Natural killer cell treated with Interleukin-12 subunit alpha and Interleukin-12 subunit beta and Interleukin-15 and Interleukin-18, amount 100 ng/mL, for 72 hours (primary cell): ENCODE measurements at regions not wholly inside any gene's neighbourhood (a gene's known extent, or its start where the extent isn't known, plus 50 kb on each side); places are given as distances from the start of the nearest gene placed in this dataset.
A peak's percentile ranks its signal among the peaks of the same experiment; 100 is the strongest.

Source experiments
- ATAC-seq, 2 donors: fragments of 150-1000 bp; cut with Tn5 transposase in 1 of 2; sonication (Bioruptor Pico), chemical (Tn5 transposase) in 1 of 2; 2 replicates each; pipeline ENCODE4 v1.10.0; 2021
- DNase-seq: peaks from one replicate; pipeline ENCODE4 v3.0.0; 2022; ENCODE audit warnings: low spot score
- H3K27ac Mint-ChIP-seq, 2 donors: 1 replicate in 1 of 2; 2 replicates in 1 of 2; pipeline ENCODE4 v1.8.0; 2022; ENCODE audit warnings: mixed read lengths in 2 of 2, mild to moderate bottlenecking in 1 of 2, moderate library complexity in 1 of 2
- H3K27me3 Mint-ChIP-seq, 2 donors: 1 replicate in 1 of 2; 2 replicates in 1 of 2; pipeline ENCODE4 v1.8.0; 2022; ENCODE audit warnings: mixed read lengths in 2 of 2
- H3K36me3 Mint-ChIP-seq: one replicate; pipeline ENCODE4 v1.8.0; 2022; ENCODE audit warnings: mixed read lengths
- H3K4me1 Mint-ChIP-seq, 2 donors: 1 replicate in 1 of 2; 2 replicates in 1 of 2; pipeline ENCODE4 v1.8.0; 2022; ENCODE audit warnings: low read depth in 2 of 2, mixed read lengths in 2 of 2, mild to moderate bottlenecking in 1 of 2
- H3K4me3 Mint-ChIP-seq: one replicate; pipeline ENCODE4 v1.8.0; 2022; ENCODE audit warnings: mixed read lengths
- H3K9me3 Mint-ChIP-seq: 2 replicates; pipeline ENCODE4 v1.8.0; 2022; ENCODE audit warnings: mixed read lengths

DNA sequence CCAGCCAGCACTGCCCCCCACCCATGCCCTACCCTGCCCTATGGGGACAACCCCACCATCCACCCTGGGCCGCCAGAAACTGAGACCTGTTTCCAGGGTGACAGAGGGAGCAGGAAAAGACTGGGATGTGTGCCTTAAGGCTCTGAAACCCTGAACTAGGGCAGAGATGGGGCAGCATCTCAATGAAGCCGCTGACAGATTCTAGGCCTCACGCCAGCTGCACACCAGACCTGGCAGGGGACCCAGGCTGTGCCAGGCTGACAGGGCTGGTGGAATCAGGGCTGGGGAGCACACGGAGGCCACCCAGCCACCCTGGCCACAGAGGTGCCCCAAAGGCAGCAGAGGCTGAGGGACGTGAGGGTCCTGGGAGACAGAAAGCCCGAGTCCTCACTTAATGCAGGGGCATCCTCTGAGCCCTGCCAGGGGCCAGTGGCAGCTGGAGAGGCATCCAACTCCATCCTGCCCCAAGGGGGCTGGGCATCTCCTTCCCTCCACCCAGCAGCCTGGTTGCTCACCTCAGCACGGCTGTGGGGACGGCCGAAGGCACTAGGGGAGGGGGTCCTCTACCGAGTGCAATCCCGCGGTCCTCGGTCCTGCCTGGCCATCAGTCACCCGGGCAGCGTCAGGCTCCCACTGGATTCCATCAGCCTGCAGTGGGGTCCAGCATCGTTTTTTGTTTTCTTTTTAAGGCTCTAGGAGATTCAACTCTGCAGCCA is 169.2 kb downstream of the ZFP36L2 start:
- ATAC-seq, result no peak
- H3K4me1 Mint-ChIP-seq, result peaks cover 14% of the 10 kb centered on the region in 2 donors
- DNase-seq, result no peak
- H3K9me3 Mint-ChIP-seq, result no peaks in the 10 kb centered on the region
- H3K4me3 Mint-ChIP-seq, result no peak overlapping the region
- H3K27me3 Mint-ChIP-seq, result peaks cover 0 to 3% of the 10 kb centered on the region in 2 donors
- H3K36me3 Mint-ChIP-seq, result no peaks in the 10 kb centered on the region
- H3K27ac Mint-ChIP-seq, result no peak overlapping the region

GRCh38 chr2:43055985-43056384 is 170.4 kb downstream of the ZFP36L2 start:
- Mint-ChIP-seq H3K27me3 (peaks cover 0 to 3% of the 10 kb centered on the region in 2 donors), H3K4me3 (no peak overlapping the region), H3K9me3 (no peaks in the 10 kb centered on the region), H3K36me3 (no peaks in the 10 kb centered on the region), H3K4me1 (peaks cover 14 to 15% of the 10 kb centered on the region in 2 donors), H3K27ac (no peak overlapping the region)
- DNase-seq, result peak; percentile 58
- no peak for ATAC-seq

GRCh38 chr2:43055086-43055912 is 171.1 kb downstream of the ZFP36L2 start:
- ATAC-seq, result no peak
- Mint-ChIP-seq H3K27ac (no peak overlapping the region), H3K36me3 (no peaks in the 10 kb centered on the region)

DNA sequence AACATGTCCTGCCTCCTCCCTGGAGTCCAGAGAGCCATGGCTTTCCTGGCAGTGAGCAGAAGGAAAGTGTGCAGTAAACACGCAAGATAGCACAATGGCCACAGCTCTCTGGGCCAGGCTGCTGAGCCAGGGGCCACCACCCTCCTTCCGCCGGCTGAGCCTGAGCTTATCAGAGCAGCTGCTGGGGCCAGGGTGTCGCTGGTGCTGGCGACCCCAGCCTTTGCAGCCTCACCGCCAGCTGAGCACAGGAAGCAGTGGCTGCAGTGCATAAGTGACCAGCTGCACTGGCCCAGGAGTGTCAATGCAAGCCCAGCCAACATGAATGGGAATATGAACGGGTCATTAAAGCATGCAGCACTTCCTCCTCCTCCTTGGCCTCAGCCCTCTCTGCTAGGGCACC is 172.0 kb downstream of the ZFP36L2 start:
- no peak overlapping the region for H3K4me3 Mint-ChIP-seq
- H3K27ac Mint-ChIP-seq, result no peak overlapping the region
- no peaks in the 10 kb centered on the region for H3K36me3 Mint-ChIP-seq
- H3K9me3 Mint-ChIP-seq, result no peaks in the 10 kb centered on the region
- ATAC-seq, result no peak
- peak; percentile 42 for DNase-seq
- peaks cover 10 to 16% of the 10 kb centered on the region in 2 donors for H3K4me1 Mint-ChIP-seq
- peaks cover 0 to 3% of the 10 kb centered on the region in 2 donors for H3K27me3 Mint-ChIP-seq

More at GRCh38 chr2:43055086-43055912, 171.1 kb downstream of the ZFP36L2 start:
- Mint-ChIP-seq H3K4me1 (peaks cover 14 to 21% of the 10 kb centered on the region in 2 donors), H3K9me3 (no peaks in the 10 kb centered on the region), H3K27me3 (peaks cover 0 to 3% of the 10 kb centered on the region in 2 donors), H3K4me3 (no peak overlapping the region)
- DNase-seq, result peak; percentile 40

DNA sequence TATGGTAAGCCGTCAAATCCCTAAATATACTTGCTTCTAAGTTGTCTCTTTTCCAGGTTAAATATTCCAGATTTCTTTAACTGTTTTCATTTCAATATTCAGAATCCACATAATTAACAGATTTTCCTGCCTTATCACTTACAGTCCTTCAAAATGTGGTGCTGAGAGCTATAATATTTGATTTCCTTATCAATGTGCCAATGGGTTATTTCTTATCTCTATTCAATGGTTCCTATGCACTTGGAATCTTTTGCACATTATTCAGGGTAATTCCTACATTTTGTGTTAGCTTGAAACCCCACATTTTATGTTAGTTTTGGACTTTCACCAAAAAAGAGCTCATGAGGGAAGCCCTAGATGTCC is 173.5 kb downstream of the ZFP36L2 start:
- H3K4me1 Mint-ChIP-seq, result peaks cover 0 to 8% of the 10 kb centered on the region in 2 donors
- H3K27me3 Mint-ChIP-seq, result no peaks in the 10 kb centered on the region

GRCh38 chr2:43052204-43052943 is 174.0 kb downstream of the ZFP36L2 start:
- Mint-ChIP-seq H3K4me3 (no peak overlapping the region), H3K4me1 (peaks cover 3 to 13% of the 10 kb centered on the region in 2 donors), H3K36me3 (no peaks in the 10 kb centered on the region), H3K27me3 (no peaks in the 10 kb centered on the region), H3K9me3 (no peaks in the 10 kb centered on the region), H3K27ac (no peak overlapping the region)
- DNase-seq, result no peak
- no peak for ATAC-seq

More for the DNA sequence above, 173.5 kb downstream of the ZFP36L2 start:
- DNase-seq, result no peak
- Mint-ChIP-seq H3K36me3 (no peaks in the 10 kb centered on the region), H3K4me3 (no peak overlapping the region), H3K9me3 (no peaks in the 10 kb centered on the region), H3K27ac (no peak overlapping the region)
- ATAC-seq, result no peak

GRCh38 chr2:43051338-43051737 is 175.1 kb downstream of the ZFP36L2 start:
- ATAC-seq, result no peak
- Mint-ChIP-seq H3K27me3 (no peaks in the 10 kb centered on the region), H3K27ac (no peak overlapping the region), H3K9me3 (no peaks in the 10 kb centered on the region), H3K4me1 (peaks cover 10 to 18% of the 10 kb centered on the region in 2 donors), H3K4me3 (no peak overlapping the region), H3K36me3 (no peaks in the 10 kb centered on the region)
- peak; percentile 31 for DNase-seq

GRCh38 chr2:43050866-43051265 is 175.5 kb downstream of the ZFP36L2 start:
- peaks cover 10 to 18% of the 10 kb centered on the region in 2 donors for H3K4me1 Mint-ChIP-seq
- H3K27me3 Mint-ChIP-seq, result no peaks in the 10 kb centered on the region
- no peak overlapping the region for H3K4me3 Mint-ChIP-seq
- H3K36me3 Mint-ChIP-seq, result no peaks in the 10 kb centered on the region
- no peak for ATAC-seq
- no peaks in the 10 kb centered on the region for H3K9me3 Mint-ChIP-seq
- no peak overlapping the region for H3K27ac Mint-ChIP-seq
- no peak for DNase-seq

DNA sequence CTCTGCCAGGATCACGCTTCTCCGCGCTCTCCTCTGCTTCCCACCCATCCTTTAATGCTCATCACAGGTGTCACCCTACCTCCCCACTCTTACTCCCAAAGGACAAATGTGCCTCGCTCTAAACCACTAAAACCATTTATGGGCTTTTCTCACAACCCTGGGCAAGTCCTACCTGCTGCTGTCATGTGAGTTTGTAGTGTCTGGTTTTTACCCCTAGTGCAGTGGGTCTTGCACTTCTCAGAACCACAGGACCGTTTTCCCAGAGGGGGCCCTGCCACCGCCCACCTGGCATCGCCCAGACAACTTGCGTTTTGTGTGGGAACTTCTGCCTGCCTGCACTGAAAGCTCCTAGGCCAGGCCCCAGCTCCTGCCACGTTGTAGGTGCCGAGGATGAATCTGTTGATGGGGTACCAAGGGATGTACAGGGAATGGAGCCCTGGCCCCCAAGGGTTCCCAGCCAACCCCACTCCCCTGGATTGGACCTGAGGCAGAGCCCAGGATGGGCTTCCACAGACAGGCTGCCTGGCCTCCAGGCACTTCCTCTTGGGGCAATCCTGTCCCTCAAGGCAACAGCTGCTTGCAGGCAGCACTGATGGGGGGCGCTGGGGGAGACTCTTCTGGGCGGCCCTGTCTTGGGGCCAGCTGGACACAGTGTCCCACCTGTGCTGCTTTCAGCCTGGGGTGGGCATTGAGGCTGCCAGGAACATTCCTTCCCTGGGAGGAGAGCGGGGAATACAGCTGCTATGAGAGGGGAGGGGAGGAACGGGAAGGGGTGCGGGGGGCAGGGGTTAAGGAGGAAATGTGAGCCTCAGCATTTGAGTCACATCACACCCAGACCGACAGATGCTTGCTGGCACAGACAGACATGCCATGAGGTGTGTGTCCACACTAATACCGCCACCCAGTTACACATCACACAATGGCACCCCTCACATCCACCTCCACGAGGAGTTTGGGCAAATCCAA is 176.3 kb downstream of the ZFP36L2 start:
- no peak overlapping the region for H3K4me3 Mint-ChIP-seq
- DNase-seq (peak; percentile 49), ATAC-seq (peak in 1 of 2 donors; percentile 19)
- no peaks in the 10 kb centered on the region for H3K36me3 Mint-ChIP-seq
- H3K4me1 Mint-ChIP-seq, result peaks cover 10 to 18% of the 10 kb centered on the region in 2 donors
- no peaks in the 10 kb centered on the region for H3K27me3 Mint-ChIP-seq
- H3K9me3 Mint-ChIP-seq, result no peaks in the 10 kb centered on the region
- peak overlapping the region in 1 of 2 donors; percentile 18 for H3K27ac Mint-ChIP-seq

DNA sequence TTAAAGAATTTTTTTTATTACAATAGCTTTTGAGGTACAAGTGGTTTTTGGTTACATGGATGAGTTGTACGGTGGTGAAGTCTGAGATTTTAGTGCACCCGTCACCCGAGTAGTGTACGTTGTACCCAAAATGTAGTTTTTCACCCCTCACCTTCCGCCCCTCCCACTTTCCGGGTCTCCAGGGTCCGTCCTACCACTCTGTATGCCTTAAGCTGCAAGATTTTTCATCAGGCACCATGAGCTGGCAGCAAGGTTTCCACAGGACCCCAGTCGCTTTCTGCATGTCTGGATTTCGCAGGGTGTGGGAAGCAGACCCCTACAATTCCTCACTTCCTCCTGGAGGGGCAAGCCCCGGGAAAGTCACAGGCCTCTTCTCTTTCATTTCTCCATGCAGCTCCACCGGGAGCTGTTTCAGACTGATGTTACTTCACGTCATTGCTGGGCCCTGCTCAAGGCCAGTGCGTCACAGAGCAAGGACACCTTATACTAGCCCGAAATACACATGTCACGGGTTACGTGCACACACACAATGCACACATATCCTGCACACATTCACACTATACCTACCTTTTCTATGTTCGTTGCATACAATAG is 179.1 kb downstream of the ZFP36L2 start:
- no peaks in the 10 kb centered on the region for H3K27me3 Mint-ChIP-seq
- H3K4me3 Mint-ChIP-seq, result no peak overlapping the region
- H3K4me1 Mint-ChIP-seq, result peaks cover 10 to 18% of the 10 kb centered on the region in 2 donors
- DNase-seq, result no peak
- H3K36me3 Mint-ChIP-seq, result no peaks in the 10 kb centered on the region
- H3K9me3 Mint-ChIP-seq, result no peaks in the 10 kb centered on the region
- no peak for ATAC-seq
- H3K27ac Mint-ChIP-seq, result peak overlapping the region in 1 of 2 donors; percentile 6

GRCh38 chr2:43045866-43046265 is 180.5 kb downstream of the ZFP36L2 start:
- Mint-ChIP-seq H3K27me3 (no peaks in the 10 kb centered on the region), H3K4me1 (peaks cover 10 to 16% of the 10 kb centered on the region in 2 donors), H3K9me3 (no peaks in the 10 kb centered on the region), H3K27ac (no peak overlapping the region), H3K36me3 (no peaks in the 10 kb centered on the region), H3K4me3 (no peak overlapping the region)
- no peak for ATAC-seq
- no peak for DNase-seq

DNA sequence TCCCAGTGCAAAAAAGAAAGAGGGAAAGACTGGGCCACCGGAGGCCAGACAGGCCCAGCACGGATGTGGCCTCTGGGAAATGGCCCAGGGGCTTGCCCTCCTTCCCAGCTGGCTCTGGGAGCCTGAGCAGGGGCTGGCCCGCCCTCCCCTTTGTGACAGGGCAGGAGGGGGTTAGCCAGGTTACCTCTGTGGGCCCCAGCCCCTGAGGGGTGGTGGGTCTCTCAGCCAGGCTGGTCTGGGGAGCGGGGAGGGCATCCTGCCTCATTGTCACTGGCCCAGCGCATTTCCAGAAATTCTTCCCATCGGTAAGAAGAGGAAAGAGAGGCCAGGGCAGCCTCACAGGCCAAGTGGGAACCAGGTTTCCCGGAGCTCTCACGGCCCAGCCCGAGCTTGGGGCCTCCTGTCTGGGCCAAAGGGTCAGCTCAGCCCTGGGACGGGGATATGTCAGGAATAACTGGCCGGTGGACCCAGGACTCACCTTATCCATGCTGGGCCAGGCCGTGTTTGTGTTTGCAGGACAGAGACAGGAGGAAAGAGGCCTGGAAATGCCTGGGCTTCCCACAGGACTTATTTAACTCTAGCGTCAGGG is 182.2 kb downstream of the ZFP36L2 start:
- DNase-seq, result peak; percentile 37
- H3K27ac Mint-ChIP-seq, result no peak overlapping the region
- no peaks in the 10 kb centered on the region for H3K27me3 Mint-ChIP-seq
- H3K36me3 Mint-ChIP-seq, result no peaks in the 10 kb centered on the region
- no peak overlapping the region for H3K4me3 Mint-ChIP-seq
- H3K4me1 Mint-ChIP-seq, result peaks cover 10% of the 10 kb centered on the region in 2 donors
- ATAC-seq, result no peak
- H3K9me3 Mint-ChIP-seq, result no peaks in the 10 kb centered on the region
